GM18951 (cell line): ENCODE measurements at regions not wholly inside any gene's neighbourhood (a gene's known extent, or its start where the extent isn't known, plus 50 kb on each side); places are given as distances from the start of the nearest gene placed in this dataset.
"Not testable (repeated sequence)": the region's sequence is repeated elsewhere in the genome, so short reads cannot be mapped to it uniquely, and the experiment has no call there.

Source experiments
- POLR2A ChIP-seq: IDR thresholded peaks from 4 replicates; pipeline ENCODE4 v1.6.1; 2011; ENCODE audit warnings: mild to moderate bottlenecking; ENCODE audit not compliant: insufficient read length, insufficient read depth; ENCODE audit errors: extremely low read depth
- in situ Hi-C: fragments of 300-500 bp; cut with MboI; formaldehyde crosslinking; loops from one replicate; pipeline ENCODE4 v1.12.0; 2022; ENCODE audit warnings: low sequenced_read_pairs, mixed read lengths, inconsistent platforms; ENCODE audit not compliant: unreplicated experiment

GRCh38 chr2:52022006-52022405 is 990.1 kb upstream of the NRXN1 start:
- in situ Hi-C loops = no loop called here
- TF ChIP-seq POLR2A = no peak

GRCh38 chr2:52017646-52018235 is 985.8 kb upstream of the NRXN1 start:
- TF ChIP-seq POLR2A = no peak
- in situ Hi-C loops = no loop called here

GRCh38 chr2:52006821-52007366 is 975.0 kb upstream of the NRXN1 start:
- in situ Hi-C loops = not testable (repeated sequence)

- in situ Hi-C loops = no loop called here
- TF ChIP-seq POLR2A = no peak
Observed at GRCh38 chr2:52000151-52000855, 968.4 kb upstream of the NRXN1 start.

GRCh38 chr2:51998890-51999289 is 967.0 kb upstream of the NRXN1 start:
- TF ChIP-seq POLR2A = no peak
- in situ Hi-C loops = no loop called here

- in situ Hi-C loops = no loop called here
- no peak for TF ChIP-seq POLR2A
Observed at GRCh38 chr2:51997571-51997970, 965.6 kb upstream of the NRXN1 start.

GRCh38 chr2:51995293-51995692 is 963.4 kb upstream of the NRXN1 start:
- in situ Hi-C loops = no loop called here
- no peak for TF ChIP-seq POLR2A

GRCh38 chr2:51994123-51994763 is 962.3 kb upstream of the NRXN1 start:
- in situ Hi-C loops = no loop called here
- TF ChIP-seq POLR2A = no peak

- in situ Hi-C loops = no loop called here
- TF ChIP-seq POLR2A = no peak
Observed at GRCh38 chr2:51990684-51991083, 958.8 kb upstream of the NRXN1 start.

- in situ Hi-C loops = no loop called here
- TF ChIP-seq POLR2A = no peak
Observed at GRCh38 chr2:51986101-51986500, 954.2 kb upstream of the NRXN1 start.

GRCh38 chr2:51981783-51982182 is 949.9 kb upstream of the NRXN1 start:
- no peak for TF ChIP-seq POLR2A
- in situ Hi-C loops = no loop called here

GRCh38 chr2:51976623-51977022 is 944.7 kb upstream of the NRXN1 start:
- TF ChIP-seq POLR2A = no peak
- in situ Hi-C loops = no loop called here

GRCh38 chr2:51971136-51971535 is 939.2 kb upstream of the NRXN1 start:
- TF ChIP-seq POLR2A = no peak
- in situ Hi-C loops = no loop called here

GRCh38 chr2:51969347-51969746 is 937.4 kb upstream of the NRXN1 start:
- no peak for TF ChIP-seq POLR2A
- in situ Hi-C loops = no loop called here
